ENCODE measurements at regions not wholly inside any gene's neighbourhood (a gene's known extent, or its start where the extent isn't known, plus 50 kb on each side); places are given as distances from the start of the nearest gene placed in this dataset.

DNA sequence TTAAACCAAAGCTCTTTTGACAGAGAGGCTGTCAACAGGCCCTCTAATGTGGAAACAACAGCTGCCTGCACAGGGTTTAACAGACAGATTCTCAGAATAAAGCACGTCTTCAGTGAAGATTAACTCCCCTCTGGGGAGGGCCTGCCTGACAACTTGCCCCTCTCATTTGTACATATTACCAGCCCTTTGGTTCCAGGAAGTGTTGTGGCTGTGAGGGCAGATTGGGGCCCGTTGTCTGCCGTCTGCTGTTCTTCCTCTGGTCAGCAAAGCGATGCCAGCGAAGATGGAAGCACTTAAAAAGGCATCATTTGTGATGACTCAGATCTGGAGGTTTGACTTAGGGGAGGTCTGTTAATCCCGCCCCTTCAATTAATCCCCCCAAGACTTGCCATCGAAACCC lies 177.0 kb upstream of the IRX6 start:
- TF ChIP-seq POLR2A (IDR thresholded peaks at IDR 0.05) (no peak), CTCF (IDR thresholded peaks at IDR 0.05) (no peak)
- H3K27me3 ChIP-seq = no peaks in the 10 kb centered on the region
- no peak overlapping the region for H3K27ac ChIP-seq
- no peaks in the 10 kb centered on the region for H3K9me3 ChIP-seq
- DNase-seq = no peak
- no peaks in the 10 kb centered on the region for H3K4me1 ChIP-seq
- H3K4me3 ChIP-seq = no peak overlapping the region
- no peaks in the 10 kb centered on the region for H3K36me3 ChIP-seq

DNA sequence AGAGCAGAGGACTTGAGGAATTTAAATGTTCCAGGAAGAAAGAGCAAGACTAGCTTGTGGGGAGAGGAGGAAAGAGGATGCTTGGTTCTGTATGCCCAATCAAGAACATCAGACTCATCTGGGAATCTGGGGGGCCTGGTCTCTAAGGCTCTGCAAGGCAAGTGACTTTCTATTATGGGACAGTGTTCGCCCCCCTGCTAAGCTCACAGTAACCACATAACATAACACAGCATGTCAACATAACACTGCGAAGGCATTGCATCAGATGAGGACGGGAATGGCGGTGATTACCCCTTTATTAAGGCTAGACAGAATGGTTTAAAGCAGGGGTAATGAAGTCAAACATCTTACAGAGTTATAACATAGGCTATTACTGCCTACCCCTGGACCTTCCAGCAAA lies 176.6 kb upstream of the IRX6 start:
- no peaks in the 10 kb centered on the region for H3K9me3 ChIP-seq
- no peak overlapping the region for H3K27ac ChIP-seq
- H3K4me3 ChIP-seq = no peak overlapping the region
- TF ChIP-seq POLR2A (IDR thresholded peaks at IDR 0.05) (no peak), CTCF (IDR thresholded peaks at IDR 0.05) (no peak)
- no peaks in the 10 kb centered on the region for H3K36me3 ChIP-seq
- H3K27me3 ChIP-seq = no peaks in the 10 kb centered on the region
- no peaks in the 10 kb centered on the region for H3K4me1 ChIP-seq
- no peak for DNase-seq

GRCh38 chr16:55149622-55150021 lies 174.4 kb upstream of the IRX6 start:
- Histone ChIP-seq H3K9me3 (no peaks in the 10 kb centered on the region), H3K4me1 (no peaks in the 10 kb centered on the region), H3K27me3 (no peaks in the 10 kb centered on the region), H3K27ac (no peak overlapping the region), H3K4me3 (no peak overlapping the region), H3K36me3 (no peaks in the 10 kb centered on the region)
- DNase-seq = no peak
- TF ChIP-seq CTCF (IDR thresholded peaks at IDR 0.05) = no peak
- no peak for TF ChIP-seq POLR2A (IDR thresholded peaks at IDR 0.05)

DNA sequence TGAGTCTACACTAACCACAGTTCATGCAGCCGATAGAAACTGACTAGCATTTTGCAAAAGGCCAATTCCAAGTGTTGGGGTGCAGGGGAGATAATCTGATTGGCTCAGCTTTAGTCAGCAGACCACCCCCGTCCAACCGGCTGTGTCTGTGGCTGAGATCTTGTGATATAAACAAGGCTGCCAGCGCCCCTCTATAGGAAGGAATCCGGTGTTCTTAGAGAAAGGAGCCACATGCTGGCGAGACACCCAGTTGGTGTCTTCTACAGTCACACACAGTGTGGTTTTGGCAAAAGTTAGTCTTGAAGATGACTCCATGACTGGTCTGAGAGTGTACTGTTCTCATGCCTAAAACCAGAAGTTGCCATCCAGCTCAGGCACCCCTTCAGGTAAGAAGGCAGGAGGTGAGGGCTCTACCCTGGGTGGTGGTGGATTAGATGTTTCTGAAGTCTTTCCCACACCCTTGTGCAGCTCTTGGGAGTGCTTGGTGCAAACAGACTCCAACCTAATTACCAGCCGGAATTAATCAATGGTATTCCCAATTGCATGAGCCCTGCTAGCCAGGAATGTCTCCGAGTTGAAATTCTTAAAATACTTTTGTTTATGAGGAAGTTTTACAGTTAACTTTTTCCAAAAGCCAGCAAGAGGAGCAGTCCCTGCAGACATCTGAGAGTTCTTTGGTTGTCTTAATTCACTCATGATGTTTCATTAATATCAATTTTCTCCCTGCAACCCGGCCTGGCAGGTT lies 172.3 kb upstream of the IRX6 start:
- Histone ChIP-seq H3K9me3 (no peaks in the 10 kb centered on the region), H3K4me3 (no peak overlapping the region), H3K27me3 (no peaks in the 10 kb centered on the region), H3K4me1 (no peaks in the 10 kb centered on the region), H3K36me3 (no peaks in the 10 kb centered on the region), H3K27ac (no peak overlapping the region)
- no peak for TF ChIP-seq POLR2A (IDR thresholded peaks at IDR 0.05)
- no peak for TF ChIP-seq CTCF (IDR thresholded peaks at IDR 0.05)
- DNase-seq = no peak

DNA sequence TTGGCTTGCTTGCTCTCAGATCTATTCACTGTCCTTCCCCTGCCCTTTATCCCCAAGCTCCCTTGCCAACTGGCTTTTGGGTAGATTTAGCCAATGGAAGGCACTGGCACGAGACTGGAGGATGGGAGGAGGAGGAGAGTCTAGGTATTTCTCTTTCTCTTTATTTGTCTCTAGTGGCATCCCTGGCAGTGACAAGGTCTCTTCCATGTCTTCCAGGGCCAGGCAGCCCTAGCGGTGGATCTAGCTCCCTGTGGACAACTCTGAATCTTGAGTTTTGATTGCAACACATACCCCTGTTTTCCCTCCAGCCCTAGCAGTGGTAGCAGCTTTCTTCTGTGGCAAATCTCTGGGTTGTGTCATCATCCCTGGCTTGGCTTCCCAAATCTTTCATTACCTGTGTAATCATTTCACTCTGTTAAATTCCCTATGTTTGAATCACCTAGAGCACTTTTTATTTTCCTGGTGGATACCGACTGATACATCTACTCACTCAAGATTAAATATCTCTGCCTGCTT lies 171.1 kb upstream of the IRX6 start:
- no peaks in the 10 kb centered on the region for H3K9me3 ChIP-seq
- no peak overlapping the region for H3K4me3 ChIP-seq
- H3K27me3 ChIP-seq = no peaks in the 10 kb centered on the region
- TF ChIP-seq POLR2A (IDR thresholded peaks at IDR 0.05) = no peak
- no peak for TF ChIP-seq CTCF (IDR thresholded peaks at IDR 0.05)
- H3K4me1 ChIP-seq = no peaks in the 10 kb centered on the region
- no peak overlapping the region for H3K27ac ChIP-seq
- no peak for DNase-seq
- H3K36me3 ChIP-seq = no peaks in the 10 kb centered on the region

Measured in Peyer's patch (tissue), 4 donors.